Astrocyte (in vitro differentiated cells and primary cell): ENCODE measurements at regions not wholly inside any gene's neighbourhood (a gene's known extent, or its start where the extent isn't known, plus 50 kb on each side); places are given as distances from the start of the nearest gene placed in this dataset.

ENCODE experiments used
- CTCF ChIP-seq: IDR thresholded peaks from 2 replicates; pipeline ENCODE4 v1.5.1; 2011; ENCODE audit warnings: low read depth, mild to moderate bottlenecking, inconsistent platforms, low read length, moderate library complexity; ENCODE audit not compliant: insufficient read depth
- EZH2 ChIP-seq: IDR thresholded peaks from 2 replicates; pipeline ENCODE4 v1.6.1; 2012; ENCODE audit warnings: mild to moderate bottlenecking, low read length, inconsistent platforms; ENCODE audit not compliant: insufficient read depth

DNA sequence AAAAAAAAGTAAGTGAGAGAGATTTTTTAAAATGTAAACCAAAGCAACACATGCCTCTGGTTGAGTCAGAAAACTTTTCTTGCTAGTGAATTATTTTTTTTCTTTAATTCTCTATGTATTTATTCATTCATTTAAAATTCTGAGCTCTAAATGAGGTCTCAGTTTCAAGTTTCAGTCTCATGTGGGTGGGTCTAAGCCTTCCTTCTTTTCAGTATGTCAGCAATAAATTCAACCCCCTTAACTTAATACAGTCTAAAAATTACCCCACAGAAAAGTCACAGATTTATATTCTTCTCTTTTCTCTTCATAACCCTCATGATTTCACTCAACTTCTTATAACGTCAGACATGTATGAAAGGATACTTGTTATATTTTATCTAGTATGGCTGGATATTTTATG lies 663.3 kb upstream of the PTCHD4 start:
- TF ChIP-seq CTCF (no peak), EZH2 (no peak)
